ENCODE measurements at regions not wholly inside any gene's neighbourhood (a gene's known extent, or its start where the extent isn't known, plus 50 kb on each side); places are given as distances from the start of the nearest gene placed in this dataset.

DNA sequence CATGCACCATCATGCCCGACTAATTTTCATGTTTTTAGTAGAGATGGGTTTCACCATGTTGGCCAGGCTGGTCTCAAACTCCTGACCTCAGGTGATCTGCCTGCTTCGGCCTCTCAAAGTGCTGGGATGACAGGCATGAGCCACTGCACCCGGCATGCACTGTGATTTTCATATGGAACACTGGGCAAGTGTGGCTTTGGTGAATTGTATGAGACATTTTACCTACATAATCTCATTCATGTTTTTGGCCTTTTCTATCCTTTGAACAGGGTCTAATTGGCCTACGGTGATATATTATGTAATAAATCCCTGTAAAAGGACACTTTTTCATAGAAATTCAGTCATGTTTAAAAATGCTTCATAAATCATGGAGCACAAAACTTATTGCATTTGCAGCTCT is 128.7 kb upstream of the SEMA6A start:
- no peak for DNase-seq

DNA sequence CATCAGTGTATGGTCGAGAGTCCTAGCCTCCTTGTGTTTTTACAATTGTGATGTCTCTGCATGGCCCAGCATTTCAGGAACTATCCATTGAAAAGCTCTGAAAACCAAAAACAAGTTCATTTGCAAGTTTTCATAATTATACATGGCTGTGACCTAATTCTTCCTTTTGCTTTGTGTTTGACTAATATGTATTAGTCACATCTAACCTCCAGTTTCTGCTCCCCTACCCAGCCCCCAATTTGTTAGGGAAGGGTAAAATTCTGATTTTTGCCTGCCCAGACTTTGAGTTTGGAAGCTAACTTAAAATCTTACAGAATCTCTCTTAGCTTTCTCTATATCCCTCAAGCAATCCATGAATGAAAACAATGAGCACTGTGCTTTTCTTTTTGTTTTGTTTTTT is 128.2 kb upstream of the SEMA6A start:
- DNase-seq: no peak

DNA sequence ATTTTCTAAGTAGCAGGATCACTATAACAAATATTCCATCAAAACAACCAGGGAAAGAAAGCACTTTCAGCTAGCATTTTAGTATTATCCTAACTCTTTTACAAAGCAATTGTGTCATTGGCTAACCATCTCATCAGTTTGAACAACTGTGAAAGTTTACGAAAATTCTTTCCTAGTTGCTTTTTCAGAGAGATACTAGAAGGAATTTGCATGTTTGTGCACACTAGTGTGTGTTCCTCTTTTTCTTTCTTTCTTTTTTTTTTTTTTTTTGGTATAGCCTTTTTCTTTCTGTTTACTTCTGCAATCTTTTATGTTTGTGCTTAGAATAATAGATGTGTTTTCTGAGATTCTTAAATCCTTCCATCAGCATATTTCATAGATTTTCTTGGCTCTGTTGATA is 124.7 kb upstream of the SEMA6A start:
- peak in 2 of 3 donors; percentile 2 to 20 for DNase-seq

DNA sequence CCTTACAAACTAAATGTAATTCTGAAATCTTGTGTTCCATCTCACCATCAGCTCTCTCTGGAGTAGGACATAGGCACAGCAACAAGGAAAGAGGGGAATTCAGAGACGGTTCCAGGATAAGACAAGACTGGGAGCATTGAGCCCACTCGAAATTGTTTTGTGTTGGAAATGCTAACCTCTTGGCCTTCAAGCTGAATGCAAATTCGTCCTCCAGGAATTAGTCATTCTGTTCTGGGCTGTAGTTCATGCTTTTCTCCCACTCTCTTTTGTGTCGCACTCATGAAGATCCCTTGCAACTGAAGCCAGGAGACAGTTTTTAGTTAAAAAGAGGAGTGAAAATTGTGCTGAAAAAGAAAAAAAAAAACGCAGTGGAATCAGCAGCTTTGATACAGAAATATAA is 121.7 kb upstream of the SEMA6A start:
- DNase-seq: peak; percentile 53 to 85 (median 56)

DNA sequence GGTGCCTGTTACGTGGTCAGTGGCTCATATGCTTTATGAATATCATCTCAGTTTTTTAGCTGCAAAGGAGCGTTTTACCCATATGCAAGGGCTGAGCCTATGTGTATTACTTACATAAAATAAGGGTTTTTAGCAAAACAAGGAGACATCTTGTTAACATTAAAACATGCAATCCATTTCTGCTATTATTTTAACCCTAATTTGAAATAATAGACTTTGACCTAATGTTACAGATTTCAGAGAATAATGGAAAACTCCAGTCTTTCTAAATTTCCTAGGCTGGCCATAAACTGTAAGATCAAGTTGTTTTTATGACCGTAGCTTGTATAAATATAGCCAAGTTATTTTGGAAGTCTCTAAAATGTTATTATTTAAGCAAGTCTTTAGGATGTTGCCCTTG is 121.1 kb upstream of the SEMA6A start:
- DNase-seq: peak in 2 of 3 donors; percentile 21 to 23

DNA sequence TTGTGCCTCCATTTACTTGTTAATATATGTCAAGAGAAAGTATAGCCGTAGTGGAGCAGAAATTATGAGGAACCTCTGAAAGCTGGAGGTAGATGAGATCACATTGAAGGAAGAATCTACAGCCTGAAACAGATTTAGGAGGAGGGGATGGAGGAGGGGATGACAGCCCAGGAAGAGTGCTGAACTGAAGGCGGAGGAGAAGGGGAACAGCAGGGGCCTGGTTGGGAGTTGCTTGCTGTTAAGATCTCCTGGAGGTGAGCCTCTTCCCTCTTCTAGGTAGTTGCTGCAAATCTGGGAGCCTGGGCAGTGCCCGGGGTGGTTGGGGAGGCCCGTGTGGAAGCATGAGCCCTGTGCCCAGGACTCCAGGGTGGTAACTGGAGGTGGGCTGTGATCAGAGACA is 111.8 kb upstream of the SEMA6A start:
- DNase-seq: no peak

DNA sequence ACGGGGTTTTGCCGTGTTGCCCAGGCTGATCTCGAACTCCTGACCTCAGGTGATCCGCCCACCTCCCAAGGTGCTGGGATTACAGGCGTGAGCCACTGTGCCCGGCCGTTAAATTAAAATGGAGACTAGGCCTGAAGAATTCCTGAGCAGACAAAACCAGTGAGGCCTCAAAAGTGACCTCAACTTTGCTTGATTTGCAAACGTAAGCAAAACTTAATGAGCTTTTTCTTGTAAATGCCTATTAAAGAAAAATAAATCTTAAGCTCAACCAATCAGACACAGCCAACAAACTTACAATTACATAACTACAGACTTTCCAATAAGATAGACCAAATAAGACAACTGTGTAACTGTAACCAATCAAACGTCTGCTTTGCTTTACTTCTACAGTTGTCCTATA is 111.3 kb upstream of the SEMA6A start:
- DNase-seq: no peak

DNA sequence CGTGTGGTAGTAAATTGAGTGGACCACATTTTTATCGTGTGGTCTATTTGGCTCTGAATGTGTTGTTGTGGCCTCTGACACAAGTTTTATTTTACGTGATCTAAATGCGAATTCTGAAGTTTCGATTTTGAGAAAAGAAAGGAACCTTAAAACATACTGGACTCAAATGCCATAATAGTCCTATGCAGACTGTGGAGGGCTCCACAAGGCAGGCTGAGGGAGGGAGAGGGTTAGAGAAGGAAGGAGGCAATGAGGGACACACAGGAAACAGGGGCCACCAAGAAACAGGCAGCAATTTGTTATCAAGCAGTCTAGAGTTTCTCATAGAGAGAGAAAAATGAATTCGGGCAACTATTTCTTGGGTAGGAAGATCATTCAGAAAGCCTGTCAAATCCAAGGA is 110.4 kb upstream of the SEMA6A start:
- DNase-seq: no peak

DNA sequence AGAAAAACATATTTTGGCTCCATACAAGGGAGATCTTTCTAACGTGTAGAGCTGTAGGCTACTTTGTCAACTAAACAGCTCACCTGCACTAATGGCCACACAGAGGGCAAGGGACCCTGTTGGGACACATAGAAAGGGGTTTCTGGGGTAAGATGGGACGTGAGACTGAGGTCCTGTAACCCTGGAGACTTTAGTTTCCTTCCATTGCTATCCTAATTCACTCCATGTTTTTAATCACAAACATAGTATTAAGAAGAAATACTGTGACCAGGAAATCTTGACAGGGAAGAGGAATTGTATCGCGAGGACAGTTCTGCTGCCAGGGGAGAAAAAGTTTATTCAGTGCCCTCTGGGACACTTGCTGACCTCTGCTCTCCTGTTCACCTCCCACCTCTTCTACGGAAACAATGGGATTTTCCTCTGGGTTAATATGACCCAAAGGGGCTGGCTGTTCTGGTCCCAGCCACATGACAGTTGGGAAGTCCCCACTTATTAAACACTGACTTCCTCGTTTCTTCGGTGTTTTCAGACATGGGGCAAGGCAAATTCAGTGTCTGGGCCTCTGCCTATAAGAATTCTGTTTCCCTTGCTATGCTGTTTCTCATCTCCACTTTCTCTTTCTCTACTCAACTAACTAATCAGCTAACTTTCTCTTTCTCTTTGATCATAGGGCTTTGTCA is 106.9 kb upstream of the SEMA6A start:
- DNase-seq: no peak

DNA sequence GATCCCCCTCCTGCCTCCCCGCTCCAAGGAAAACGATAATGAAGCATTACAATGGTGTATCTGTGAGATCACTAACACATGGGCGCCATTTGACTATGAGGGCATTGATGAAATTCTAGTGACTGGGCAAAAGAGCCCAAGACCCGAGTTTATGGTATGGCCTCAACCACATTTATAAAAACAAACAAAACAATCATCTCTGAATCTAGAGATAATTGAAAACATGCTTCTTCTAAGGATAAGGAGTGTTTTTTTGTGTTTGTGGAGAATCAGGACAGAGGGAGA is 100.9 kb upstream of the SEMA6A start:
- DNase-seq: no peak

DNA sequence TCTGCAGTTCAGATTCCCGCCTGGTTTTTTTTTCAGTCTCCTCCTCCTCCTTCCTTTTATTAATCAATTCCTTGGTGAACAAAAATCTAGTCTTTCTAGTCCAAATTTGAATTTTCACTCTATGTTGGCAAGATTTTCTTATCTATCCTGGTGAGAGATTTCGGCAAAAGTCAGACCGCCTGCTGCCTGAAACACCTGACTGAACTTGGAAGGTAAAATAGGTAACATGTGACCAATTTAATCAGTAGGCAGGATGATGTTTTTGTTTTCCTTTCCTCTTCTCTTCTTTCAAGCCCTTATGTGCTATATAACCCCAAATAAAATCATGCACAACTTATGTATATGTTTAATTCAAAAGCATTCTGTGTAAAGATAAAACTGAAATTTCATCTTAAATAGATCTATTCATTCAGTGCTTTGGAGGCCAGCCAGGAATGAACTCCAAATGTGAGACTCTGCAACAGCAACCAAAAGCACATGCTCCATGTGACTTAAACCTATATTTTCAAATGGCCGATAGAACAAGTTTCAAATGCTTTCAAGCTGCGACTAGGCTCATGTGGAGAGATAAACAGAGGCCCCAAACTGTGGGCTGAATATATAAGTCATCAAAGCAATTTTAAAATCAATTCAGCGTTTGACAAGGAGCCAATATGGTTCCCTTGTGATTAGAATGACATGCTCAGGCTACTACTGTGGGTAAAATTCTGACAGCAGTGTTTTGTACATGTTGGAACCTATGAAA is 100.4 kb upstream of the SEMA6A start:
- DNase-seq: peak in 2 of 3 donors; percentile 35 to 56

DNA sequence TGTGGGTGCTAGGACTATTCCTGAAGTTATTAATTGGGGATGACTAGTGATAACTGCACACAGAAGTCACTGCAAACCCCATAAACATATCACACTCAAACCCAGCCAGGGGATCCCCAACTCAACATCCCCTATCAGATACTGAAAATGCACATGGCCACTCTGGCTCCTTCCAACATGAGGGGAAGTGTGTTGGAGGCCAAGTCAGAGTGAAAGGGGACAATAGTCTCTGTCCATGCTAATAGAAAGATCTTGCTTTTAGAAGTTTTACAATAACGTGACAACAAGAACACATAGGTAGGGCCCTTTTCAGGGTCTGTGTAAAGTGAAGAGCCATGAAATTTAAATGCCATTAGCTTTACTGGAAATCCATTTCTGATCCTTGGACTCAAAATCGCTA is 98.8 kb upstream of the SEMA6A start:
- DNase-seq: no peak

DNA sequence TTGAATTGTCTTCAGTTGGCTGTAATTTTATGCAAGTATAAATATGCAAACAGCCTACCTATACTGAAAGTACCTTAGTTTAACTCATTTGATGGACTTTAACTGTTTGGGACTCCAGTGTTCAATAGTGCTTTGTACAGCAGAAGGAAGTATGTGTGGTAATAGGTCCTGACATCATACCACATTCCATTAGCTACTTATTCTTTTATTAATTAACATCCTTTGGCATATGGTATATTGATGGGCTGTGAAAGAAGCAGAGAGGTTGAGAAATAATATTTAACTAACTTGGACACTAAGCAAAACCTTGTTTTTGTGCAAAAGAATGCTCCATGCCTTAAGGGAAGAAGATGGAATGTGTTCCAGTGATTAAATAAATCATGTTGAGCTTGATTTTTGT is 97.6 kb upstream of the SEMA6A start:
- DNase-seq: no peak

DNA sequence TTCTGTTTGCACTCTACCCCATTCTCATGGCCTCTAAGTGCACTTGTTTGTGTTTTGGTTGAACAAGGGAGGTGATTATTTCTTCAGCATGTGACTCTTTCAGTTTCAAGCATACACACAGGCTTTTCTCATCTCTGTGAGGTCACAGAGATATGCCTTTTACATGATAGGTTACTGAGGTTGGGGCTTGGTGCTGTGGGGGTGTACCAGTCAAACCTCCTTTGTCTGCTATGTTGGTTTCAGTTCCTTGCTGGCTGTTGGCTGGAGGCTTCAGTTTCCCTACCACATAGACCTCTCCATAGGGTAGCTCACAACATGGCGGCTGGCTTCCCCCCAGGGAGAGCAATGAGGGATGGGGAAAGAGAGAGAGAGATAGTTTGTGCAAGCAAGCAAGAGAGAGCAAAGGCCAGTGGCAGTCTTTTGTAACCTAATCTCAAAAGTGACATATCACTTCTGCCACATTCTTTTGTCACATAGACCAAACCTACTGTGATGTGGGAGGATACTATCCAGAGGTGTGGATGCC is 96.7 kb upstream of the SEMA6A start:
- DNase-seq: no peak

DNA sequence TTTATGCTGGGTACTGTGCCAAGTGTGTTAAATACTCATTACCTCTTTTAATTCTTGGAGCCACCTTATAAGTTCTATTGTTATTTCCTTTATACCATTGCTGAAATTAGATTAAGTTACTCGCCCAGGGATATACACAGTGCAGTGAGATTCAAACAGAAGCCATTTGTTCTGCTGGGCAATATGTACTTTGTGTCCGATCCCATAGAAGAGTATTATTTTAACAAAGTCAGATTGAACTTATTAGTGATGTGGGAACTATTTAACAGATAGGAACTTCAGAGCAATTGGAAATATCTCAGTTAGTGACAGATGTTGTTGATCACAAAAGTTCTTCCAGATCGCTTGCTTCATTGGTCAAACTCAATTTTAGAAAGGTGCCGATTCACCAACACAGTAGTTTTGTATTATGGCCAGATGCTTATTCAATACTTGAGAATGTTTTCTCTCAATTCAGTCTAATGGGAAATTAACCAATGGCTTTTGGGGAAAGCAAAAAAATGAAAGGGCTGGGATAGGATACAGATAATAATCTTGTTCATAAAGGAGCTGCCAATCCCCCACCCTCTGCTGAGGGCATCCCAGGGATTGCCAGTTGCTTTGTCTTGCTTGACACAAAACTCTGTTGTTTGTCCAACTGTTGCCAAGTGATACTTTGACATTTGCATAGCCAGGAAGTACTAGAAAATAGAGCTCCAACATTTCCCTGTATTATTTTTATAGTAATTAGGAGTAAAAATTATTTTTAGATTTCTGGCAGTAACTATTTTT is 94.8 kb upstream of the SEMA6A start:
- DNase-seq: no peak

DNA sequence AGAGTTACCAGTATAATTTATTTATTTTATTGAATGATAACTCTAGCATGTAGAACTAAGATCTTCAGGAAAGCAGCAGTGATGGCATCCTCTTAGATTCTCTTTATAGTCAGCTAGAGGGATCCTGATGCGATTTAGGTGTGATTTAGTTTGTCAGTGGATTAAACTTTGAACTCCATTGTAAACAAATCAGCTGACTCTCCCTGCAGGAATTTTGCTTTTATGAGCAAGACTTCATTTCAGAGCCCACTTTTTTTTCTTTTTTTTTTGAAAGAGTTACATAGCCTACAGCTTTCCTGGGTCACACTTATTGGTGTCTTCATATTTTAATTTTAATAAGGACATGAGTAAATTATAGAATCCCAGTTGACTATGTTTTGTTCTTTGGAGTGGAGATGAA is 93.8 kb upstream of the SEMA6A start:
- DNase-seq: no peak

DNA sequence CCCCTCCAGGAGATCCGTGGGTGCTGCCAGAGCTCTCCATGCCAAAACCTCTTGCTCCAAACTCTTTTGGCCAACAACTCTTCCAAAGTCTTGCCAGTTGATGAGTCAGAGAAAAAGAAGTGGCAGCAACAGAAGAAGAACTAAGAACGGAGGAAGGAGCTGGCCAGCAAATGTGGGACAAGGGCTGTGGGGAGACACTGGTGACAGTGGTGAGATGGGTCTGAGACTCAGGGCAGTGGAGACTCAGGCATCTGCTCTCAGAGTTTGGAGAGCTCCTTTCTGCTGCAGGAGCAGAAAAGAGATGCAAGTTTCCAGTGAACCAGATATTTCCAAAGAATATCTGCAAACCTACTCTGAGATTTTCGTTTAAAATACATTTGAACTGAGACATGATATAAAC is 92.3 kb upstream of the SEMA6A start:
- DNase-seq: no peak

DNA sequence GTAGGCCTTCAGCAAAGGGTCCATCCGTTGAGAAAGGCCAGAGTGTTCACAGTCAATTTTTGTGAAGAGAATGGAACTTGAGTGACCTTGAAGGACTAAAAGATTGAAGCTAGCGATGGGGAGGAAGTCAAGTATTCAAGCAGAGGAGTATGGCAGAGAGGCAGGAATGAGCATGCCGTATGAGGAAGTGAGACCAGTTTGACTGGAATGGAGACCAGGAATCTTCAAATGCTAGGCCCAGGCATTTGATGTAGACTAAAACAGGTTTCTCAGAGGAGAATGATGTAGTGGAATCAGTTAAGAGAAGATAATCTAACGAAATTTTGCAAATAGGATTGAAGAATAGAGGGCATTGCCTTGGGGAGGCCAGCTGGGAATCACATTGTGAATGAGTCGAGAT is 90.4 kb upstream of the SEMA6A start:
- DNase-seq: no peak

DNA sequence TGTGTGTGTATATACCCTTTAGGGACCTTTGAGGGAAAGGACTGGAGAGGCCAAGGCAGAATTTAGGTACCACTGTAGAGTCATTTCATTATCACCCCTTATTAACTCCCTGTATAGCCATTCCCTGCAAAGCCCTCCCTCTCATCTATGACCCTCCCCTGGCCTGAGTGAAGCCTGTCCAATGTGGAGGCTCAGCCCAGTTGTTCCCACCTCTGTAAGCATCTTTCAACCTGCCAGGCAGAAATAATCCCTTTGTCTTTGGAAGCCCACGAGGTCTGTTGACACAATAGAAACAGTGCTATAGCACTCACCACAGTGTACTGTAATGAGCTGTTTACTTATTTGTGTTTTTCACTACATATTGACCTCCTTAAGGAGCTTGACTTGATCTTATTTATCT is 88.5 kb upstream of the SEMA6A start:
- no peak for DNase-seq

DNA sequence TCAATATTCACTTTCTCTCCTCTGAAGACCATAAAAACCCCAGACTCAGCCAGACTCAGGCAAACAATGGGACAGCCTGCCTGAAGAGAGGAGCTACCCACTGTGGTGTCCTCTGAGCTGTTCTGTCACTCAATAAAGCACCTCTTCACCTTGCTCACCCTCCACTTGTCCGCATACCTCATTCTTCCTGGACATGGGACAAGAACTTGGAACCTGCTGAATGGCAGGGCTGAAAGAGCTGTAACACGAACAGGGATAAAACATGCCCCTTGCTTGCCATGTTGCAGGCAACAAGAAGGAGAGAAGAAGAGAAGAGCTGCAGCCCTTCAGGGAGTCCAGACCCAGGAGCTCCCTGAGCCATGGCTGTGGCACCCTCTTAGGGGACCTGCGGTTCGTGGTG is 86.8 kb upstream of the SEMA6A start:
- DNase-seq: no peak

DNA sequence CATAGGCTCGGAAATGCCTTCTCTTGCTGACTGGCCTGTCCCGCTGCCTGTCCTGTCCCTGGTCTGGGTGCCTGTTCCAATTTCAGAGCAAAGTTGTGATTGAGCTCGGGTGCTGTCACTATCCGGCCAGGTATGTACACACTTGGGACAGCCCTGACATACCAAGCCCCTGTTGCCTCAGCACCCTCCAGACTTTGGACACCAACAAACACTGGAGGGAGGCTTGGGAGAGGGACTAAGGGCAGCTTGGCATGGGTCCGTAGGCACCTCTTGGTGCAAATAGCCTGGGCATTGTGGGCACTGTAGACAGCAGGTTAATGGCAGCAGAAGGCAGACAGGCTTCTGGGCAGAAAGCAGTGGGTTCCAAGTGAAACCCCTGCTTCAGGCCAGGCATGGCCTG is 86.3 kb upstream of the SEMA6A start:
- DNase-seq: no peak

DNA sequence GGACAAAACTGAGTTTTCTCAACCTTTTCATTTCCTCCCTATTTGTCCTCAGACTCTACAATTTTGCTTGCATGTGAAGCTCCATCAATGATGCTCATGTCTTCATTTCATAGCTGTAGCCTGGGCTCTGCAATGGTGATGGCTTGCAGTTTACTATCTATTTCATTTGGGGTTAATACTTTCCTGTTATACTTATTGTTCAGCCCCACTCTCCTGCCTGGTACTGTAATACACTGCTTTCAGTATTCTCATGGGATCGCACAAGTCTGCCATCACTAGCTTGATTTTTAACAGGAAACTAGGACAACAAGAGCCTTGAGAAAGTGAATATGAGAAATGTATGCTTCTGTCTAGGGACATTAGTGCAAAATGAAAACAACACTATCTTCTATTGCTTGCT is 84.2 kb upstream of the SEMA6A start:
- no peak for DNase-seq

DNA sequence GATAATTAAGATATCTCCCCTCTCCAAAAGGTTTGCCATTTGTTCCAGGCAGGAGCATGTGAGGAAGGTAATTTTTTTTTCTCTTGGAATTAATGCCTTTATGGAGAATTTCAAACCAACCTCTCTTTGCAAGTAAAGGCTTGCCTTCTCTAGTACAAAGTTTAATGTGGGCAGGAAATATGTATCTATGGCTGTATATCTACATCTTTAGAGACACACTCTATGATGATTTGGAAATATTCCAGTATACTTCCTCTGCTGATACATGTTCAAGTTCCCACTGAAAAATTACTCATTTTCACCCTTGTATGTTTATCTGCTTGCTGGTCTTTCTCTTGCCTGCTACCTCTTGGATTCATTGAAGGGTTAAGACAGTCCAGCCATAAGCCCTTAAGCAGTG is 83.5 kb upstream of the SEMA6A start:
- DNase-seq: no peak
